Right lobe of liver (tissue), 6 donors: ENCODE measurements at regions not wholly inside any gene's neighbourhood (a gene's known extent, or its start where the extent isn't known, plus 50 kb on each side); places are given as distances from the start of the nearest gene placed in this dataset.
A peak's percentile ranks its signal among the peaks of the same experiment; 100 is the strongest.

Experiments used
- ATAC-seq, 4 donors: fragments of 200-7000 bp; cut with Tn5 transposase; one replicate each; pipeline ENCODE4 v1.9.1; 2020; ENCODE audit warnings: mild to moderate bottlenecking in 4 of 4, moderate library complexity in 4 of 4
- DNase-seq, 3 donors: peaks; one replicate each; pipeline ENCODE4 v3.0.0-alpha.2; 2020
- H3K27ac ChIP-seq, 3 donors: fragments of 200-600 bp; one replicate each; pipeline ENCODE4 v1.8.0; 2022
- H3K27me3 ChIP-seq, 2 donors: fragments of 200-600 bp; one replicate each; pipeline ENCODE4 v1.8.0; 2022
- H3K36me3 ChIP-seq, 4 donors: fragments of 200-600 bp; sonication (generic) in 1 of 4; one replicate each; pipeline versions ENCODE4 v1.5.1 to v1.8.0; 2017 to 2022; ENCODE audit warnings: control low read depth in 1 of 4
- H3K4me1 ChIP-seq, 4 donors: fragments of 200-600 bp; sonication (generic) in 1 of 4; one replicate each; pipeline versions ENCODE4 v1.5.1 to v1.8.0; 2017 to 2022; ENCODE audit warnings: control low read depth in 1 of 4
- H3K4me3 ChIP-seq, 3 donors: fragments of 200-600 bp; one replicate each; pipeline ENCODE4 v1.8.0; 2022
- H3K9me3 ChIP-seq, 4 donors: fragments of 200-600 bp; sonication (generic) in 1 of 4; one replicate each; pipeline versions ENCODE4 v1.5.1 to v1.8.0; 2017 to 2022; ENCODE audit warnings: control low read depth in 1 of 4
- CTCF ChIP-seq, 4 donors: fragments of 200-600 bp in 3 of 4; fragments of 450-650 bp in 1 of 4; IDR thresholded peaks; one replicate each; pipeline versions ENCODE4 v1.5.1 to v1.8.0; 2016 to 2022; ENCODE audit warnings: antibody characterized with exemption in 4 of 4, mild to moderate bottlenecking in 2 of 4
- POLR2A ChIP-seq: fragments of 450-650 bp; IDR thresholded peaks from one replicate; pipeline ENCODE4 v1.6.1; 2017; ENCODE audit warnings: antibody characterized with exemption, mild to moderate bottlenecking
- WGBS: methylation state at CpG from one replicate; pipeline ENCODE4 v1.1.6; 2018; ENCODE audit warnings: low coverage, low lambda C conversion rate; ENCODE audit not compliant: insufficient coverage; ENCODE audit errors: missing lambda C conversion rate; 5-methylcytosine and 5-hydroxymethylcytosine counted together
- intact Hi-C, 2 donors: fragments of 100-400 bp; cut with DNase I; formaldehyde crosslinking; loops; one replicate each; pipeline versions ENCODE4 v1.11.2 to v1.14.1; 2022
- donor health status: DM: no; HTN: yes; CAD: no.
- donor health status: DM: no; HTN: no; CAD: no.
- donor health status: DM: no; HTN: no; CAD: no.
- donor health status: DM: no; HTN: yes; CAD: no.
- donor health status: DM: no; HTN: yes; CAD: no.

- no peak for TF ChIP-seq POLR2A
- no peak for TF ChIP-seq CTCF (IDR thresholded peaks at IDR 0.05)
- no peaks in the 10 kb centered on the region for H3K9me3 ChIP-seq
- intact Hi-C loops = no loop called here
- H3K27ac ChIP-seq = peak overlapping the region in 1 of 3 donors; percentile 62
- no peaks in the 10 kb centered on the region for H3K36me3 ChIP-seq
- H3K27me3 ChIP-seq = no peaks in the 10 kb centered on the region
- DNase-seq (peak; percentile 41 to 82 (median 81)), ATAC-seq (peak; percentile 82 to 96 (median 90))
- H3K4me1 ChIP-seq = peaks cover 0 to 30% (median 6%) of the 10 kb centered on the region in 4 donors
- WGBS = 78% methylated on average over 1 of the region's 2 CpGs
- H3K4me3 ChIP-seq = no peak overlapping the region
Observed at GRCh38 chr2:64243081-64244036, 99.1 kb upstream of the PELI1 start.

GRCh38 chr2:64244037-64244416, 99.8 kb upstream of the PELI1 start:
- Histone ChIP-seq H3K4me1 (peaks cover 0 to 30% (median 6%) of the 10 kb centered on the region in 4 donors), H3K27me3 (no peaks in the 10 kb centered on the region), H3K27ac (peak overlapping the region in 1 of 3 donors; percentile 62), H3K4me3 (no peak overlapping the region), H3K9me3 (no peaks in the 10 kb centered on the region), H3K36me3 (no peaks in the 10 kb centered on the region)
- no peak for TF ChIP-seq CTCF (IDR thresholded peaks at IDR 0.05)
- TF ChIP-seq POLR2A = no peak
- ATAC-seq (peak in 1 of 4 donors; percentile 33), DNase-seq (no peak)
- 36% methylated on average over 1 of the region's 1 CpG for WGBS
- intact Hi-C loops = no loop called here

- intact Hi-C loops = no loop called here
- no peak overlapping the region for H3K27ac ChIP-seq
- no peak for TF ChIP-seq POLR2A
- TF ChIP-seq CTCF (IDR thresholded peaks at IDR 0.05) = no peak
- no peaks in the 10 kb centered on the region for H3K36me3 ChIP-seq
- peaks cover 0 to 30% (median 6%) of the 10 kb centered on the region in 4 donors for H3K4me1 ChIP-seq
- no peak overlapping the region for H3K4me3 ChIP-seq
- WGBS = 81% methylated on average over 4 of the region's 4 CpGs
- ATAC-seq (no peak), DNase-seq (no peak)
- H3K9me3 ChIP-seq = no peaks in the 10 kb centered on the region
- H3K27me3 ChIP-seq = no peaks in the 10 kb centered on the region
Observed at GRCh38 chr2:64245631-64246030, 101.4 kb upstream of the PELI1 start.

- Histone ChIP-seq H3K4me3 (no peak overlapping the region), H3K9me3 (no peaks in the 10 kb centered on the region), H3K36me3 (no peaks in the 10 kb centered on the region), H3K27me3 (no peaks in the 10 kb centered on the region), H3K4me1 (peaks cover 0 to 20% (median 3%) of the 10 kb centered on the region in 4 donors), H3K27ac (peak overlapping the region in 1 of 3 donors; percentile 13)
- TF ChIP-seq CTCF (IDR thresholded peaks at IDR 0.05) (no peak), POLR2A (no peak)
- 38% methylated on average over 1 of the region's 1 CpG for WGBS
- ATAC-seq = no peak
- intact Hi-C loops = no loop called here
- DNase-seq = no peak
Observed at GRCh38 chr2:64246962-64247361, 102.7 kb upstream of the PELI1 start.
